Non-pigmented ciliary epithelial cell (primary cell): ENCODE measurements at regions not wholly inside any gene's neighbourhood (a gene's known extent, or its start where the extent isn't known, plus 50 kb on each side); places are given as distances from the start of the nearest gene placed in this dataset.

Experiments used
- DNase-seq: peaks from one replicate; pipeline ENCODE4 v3.0.0-alpha.2; 2010; ENCODE audit warnings: low read depth

- DNase-seq: no peak
Observed at GRCh38 chr5:104443706-104444105, 881.1 kb upstream of the NUDT12 start.

GRCh38 chr5:104431981-104432380, 869.4 kb upstream of the NUDT12 start:
- no peak for DNase-seq

- no peak for DNase-seq
Observed at GRCh38 chr5:104431002-104431620, 868.5 kb upstream of the NUDT12 start.

GRCh38 chr5:104429911-104430310, 867.3 kb upstream of the NUDT12 start:
- DNase-seq: no peak

GRCh38 chr5:104421431-104421830, 858.8 kb upstream of the NUDT12 start:
- DNase-seq: no peak

GRCh38 chr5:104418056-104418455, 855.5 kb upstream of the NUDT12 start:
- DNase-seq: no peak

- DNase-seq: peak; percentile 10
Observed at GRCh38 chr5:104412649-104413240, 850.2 kb upstream of the NUDT12 start.

GRCh38 chr5:104400941-104401340, 838.4 kb upstream of the NUDT12 start:
- DNase-seq: no peak

GRCh38 chr5:104385906-104386305, 823.3 kb upstream of the NUDT12 start:
- no peak for DNase-seq

- DNase-seq: no peak
Observed at GRCh38 chr5:104375345-104375744, 812.8 kb upstream of the NUDT12 start.

GRCh38 chr5:104372796-104373195, 810.2 kb upstream of the NUDT12 start:
- DNase-seq: peak; percentile 8

GRCh38 chr5:104372376-104372775, 809.8 kb upstream of the NUDT12 start:
- DNase-seq: no peak

- DNase-seq: no peak
Observed at GRCh38 chr5:104370523-104370922, 807.9 kb upstream of the NUDT12 start.

- no peak for DNase-seq
Observed at GRCh38 chr5:104367978-104368377, 805.4 kb upstream of the NUDT12 start.

GRCh38 chr5:104363567-104363966, 801.0 kb upstream of the NUDT12 start:
- no peak for DNase-seq

GRCh38 chr5:104361932-104362331, 799.3 kb upstream of the NUDT12 start:
- no peak for DNase-seq

- DNase-seq: no peak
Observed at GRCh38 chr5:104355350-104355749, 792.8 kb upstream of the NUDT12 start.

- no peak for DNase-seq
Observed at GRCh38 chr5:104353371-104353770, 790.8 kb upstream of the NUDT12 start.

- no peak for DNase-seq
Observed at GRCh38 chr5:104352954-104353353, 790.4 kb upstream of the NUDT12 start.

- no peak for DNase-seq
Observed at GRCh38 chr5:104347119-104347708, 784.6 kb upstream of the NUDT12 start.

GRCh38 chr5:104345222-104346016, 782.8 kb upstream of the NUDT12 start:
- DNase-seq: no peak

- peak; percentile 44 for DNase-seq
Observed at GRCh38 chr5:104344809-104345208, 782.2 kb upstream of the NUDT12 start.

- DNase-seq: no peak
Observed at GRCh38 chr5:104327801-104328200, 765.2 kb upstream of the NUDT12 start.
